ENCODE measurements at regions not wholly inside any gene's neighbourhood (a gene's known extent, or its start where the extent isn't known, plus 50 kb on each side); places are given as distances from the start of the nearest gene placed in this dataset.

- H3K79me2 ChIP-seq (ENCODE audit: insufficient read depth, low read length) = no peaks in the 10 kb centered on the region
- intact Hi-C loops (cut with micrococcal nuclease) = no loop called here
- DNase-seq (ENCODE audit: low read depth, low spot score) (no peak), ATAC-seq (no peak)
- H3K27me3 ChIP-seq (ENCODE audit: insufficient read depth, low read length) = no peaks in the 10 kb centered on the region
- BruUV-seq (replicated peaks) = no TSS peak
- CTCF ChIA-PET = no interaction called here
- POLR2A ChIA-PET = no interaction called here
- H3K9ac ChIP-seq (ENCODE audit: low read length) = no peak overlapping the region
- no peaks in the 10 kb centered on the region for H3K36me3 ChIP-seq (ENCODE audit: control insufficient read depth in 1 of 2, insufficient read depth in 2 of 2, low read length in 2 of 2)
- H3K9me3 ChIP-seq (ENCODE audit: control insufficient read depth in 1 of 2, insufficient read depth in 1 of 2, low read depth in 1 of 2, low read length in 2 of 2) = peaks cover 10 to 20% of the 10 kb centered on the region in 2 experiments; a peak in 2 of 4 replicates
- no peak overlapping the region for H3K4me2 ChIP-seq (ENCODE audit: low read length)
- RAD21 ChIA-PET (ENCODE audit: low non-redundant PET in 1 of 2, low total read pairs in 2 of 2, uncharacterized antibody in 2 of 2, unreplicated experiment in 2 of 2) = no interaction called here
- TF ChIP-seq ZNF274 (IDR thresholded peaks at IDR 0.05; ENCODE audit: low read depth, low read length) (no peak), JUND (IDR thresholded peaks at IDR 0.05) (no peak), ZFX (IDR thresholded peaks at IDR 0.05) (no peak), CTCF (IDR thresholded peaks at IDR 0.05 in 2 of 3, conservative IDR thresholded peaks at IDR 0.05 in 1 of 3; ENCODE audit: borderline replicate concordance in 1 of 3, insufficient read depth in 1 of 3, low read depth in 2 of 3, low read length in 2 of 3) (no peak), EZH2 (IDR thresholded peaks at IDR 0.05) (no peak), CBX3 (IDR thresholded peaks at IDR 0.05; ENCODE audit: low read depth) (no peak), SRF (IDR thresholded peaks at IDR 0.05; ENCODE audit: low read depth) (no peak), YY1 (IDR thresholded peaks at IDR 0.05; ENCODE audit: extremely low read depth, insufficient replicate concordance, low read depth, low read length) (no peak), ATF3 (IDR thresholded peaks at IDR 0.05) (no peak), CEBPB (IDR thresholded peaks at IDR 0.05; ENCODE audit: low read depth) (no peak), SP1 (IDR thresholded peaks at IDR 0.05; ENCODE audit: low read depth) (no peak), FOSL1 (IDR thresholded peaks at IDR 0.05; ENCODE audit: low read depth) (no peak), ELF1 (IDR thresholded peaks at IDR 0.05; ENCODE audit: borderline replicate concordance, low read depth) (no peak), POLR2A (IDR thresholded peaks at IDR 0.05; ENCODE audit: borderline replicate concordance, extremely low read depth, insufficient read depth, insufficient read length) (no peak), RAD21 (IDR thresholded peaks at IDR 0.05; ENCODE audit: low read depth) (no peak), EGR1 (IDR thresholded peaks at IDR 0.05; ENCODE audit: low read depth) (no peak), MAX (IDR thresholded peaks at IDR 0.05) (no peak), ZBTB33 (IDR thresholded peaks at IDR 0.05; ENCODE audit: extremely low read depth, insufficient replicate concordance, low read length) (no peak), TCF7L2 (IDR thresholded peaks at IDR 0.05; ENCODE audit: borderline replicate concordance, extremely low read depth, insufficient read depth, insufficient read length) (no peak)
- H3K4me1 ChIP-seq (ENCODE audit: control insufficient read depth in 1 of 2, insufficient read depth in 2 of 2, low read length in 2 of 2) = no peaks in the 10 kb centered on the region
- H3K9me2 ChIP-seq (ENCODE audit: insufficient read depth) = no peaks in the 10 kb centered on the region
- no peak overlapping the region for H3K27ac ChIP-seq (ENCODE audit: low read depth, low read length)
- no peak overlapping the region for H3K4me3 ChIP-seq (replicated peaks in 1 of 2; ENCODE audit: low read depth in 1 of 2, low read length in 2 of 2)
- no peak overlapping the region for H2AFZ ChIP-seq (ENCODE audit: low read depth, low read length, poor library complexity, severe bottlenecking)
- no peaks in the 10 kb centered on the region for H4K20me1 ChIP-seq (ENCODE audit: insufficient read depth)
These were observed 866.1 kb downstream of the NSUN3 start for GRCh38 chr3:94928921-94929320.
